ENCODE measurements at regions not wholly inside any gene's neighbourhood (a gene's known extent, or its start where the extent isn't known, plus 50 kb on each side); places are given as distances from the start of the nearest gene placed in this dataset.

GRCh38 chr6:56385981-56386593, 138.7 kb upstream of the COL21A1 start:
- TF ChIP-seq POLR2A (IDR thresholded peaks at IDR 0.05; ENCODE audit: low read depth, low read length) = no peak
- no peak for TF ChIP-seq POLR2AphosphoS5 (IDR thresholded peaks at IDR 0.05; ENCODE audit: low read depth, low read length)
- TF ChIP-seq TAF1 (IDR thresholded peaks at IDR 0.05; ENCODE audit: borderline replicate concordance, low read depth, low read length) = no peak

All from GM12892 (cell line).